ENCODE measurements at regions not wholly inside any gene's neighbourhood (a gene's known extent, or its start where the extent isn't known, plus 50 kb on each side); places are given as distances from the start of the nearest gene placed in this dataset.

DNA sequence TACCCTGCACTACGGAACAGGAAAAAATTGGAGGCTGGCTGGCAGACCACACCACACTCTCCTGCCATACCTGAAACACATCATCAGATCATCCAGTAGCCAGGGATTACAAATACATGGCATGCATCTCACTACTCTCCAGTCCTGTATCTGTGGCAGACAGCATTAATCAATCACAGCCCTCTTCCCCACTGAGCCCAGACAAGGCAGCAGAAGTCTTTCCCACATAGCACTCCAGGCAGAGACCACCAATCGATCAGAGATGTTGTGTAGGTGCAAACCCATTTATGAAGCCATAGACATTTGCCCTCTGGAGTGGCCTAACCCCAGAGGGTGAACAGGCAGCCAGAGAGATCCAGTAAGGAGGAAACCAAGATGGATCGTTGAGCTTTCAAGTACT is 410.9 kb upstream of the PROK2 start:
- H3K27me3 ChIP-seq: no peaks in the 10 kb centered on the region
- H3K36me3 ChIP-seq: no peaks in the 10 kb centered on the region
- no peak overlapping the region for H3K4me3 ChIP-seq (ENCODE audit: low read depth, low read length)
- H3K9me3 ChIP-seq: no peaks in the 10 kb centered on the region
- no peak for TF ChIP-seq CTCF (IDR thresholded peaks at IDR 0.05; ENCODE audit: low read depth, low read length)
- H3K4me1 ChIP-seq: no peaks in the 10 kb centered on the region
- no peak for DNase-seq

DNA sequence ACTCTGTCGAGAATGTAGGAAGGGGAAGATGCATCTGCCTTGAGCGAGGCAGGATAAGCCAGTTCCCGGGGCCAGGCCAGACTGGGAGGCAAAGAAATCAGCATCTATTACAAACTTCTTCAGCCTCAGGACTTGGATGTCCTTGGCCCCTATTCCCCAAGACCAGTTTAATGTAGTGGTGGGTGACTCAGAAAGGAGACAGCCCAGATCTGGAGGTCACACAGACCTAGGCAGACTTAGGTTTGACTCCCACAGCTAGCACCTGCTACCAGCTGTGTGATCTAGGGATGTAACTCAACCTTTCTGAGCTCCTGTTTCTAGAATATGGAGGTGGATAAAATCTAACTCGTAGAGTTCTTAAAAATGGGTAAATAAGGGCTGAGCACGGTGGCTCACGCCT is 409.5 kb upstream of the PROK2 start:
- no peaks in the 10 kb centered on the region for H3K36me3 ChIP-seq
- no peak for TF ChIP-seq CTCF (IDR thresholded peaks at IDR 0.05; ENCODE audit: low read depth, low read length)
- no peaks in the 10 kb centered on the region for H3K9me3 ChIP-seq

GRCh38 chr3:72193771-72194430 is 409.0 kb upstream of the PROK2 start:
- Histone ChIP-seq H3K27me3 (no peaks in the 10 kb centered on the region), H3K36me3 (no peaks in the 10 kb centered on the region), H3K4me3 (ENCODE audit: low read depth, low read length) (no peak overlapping the region), H3K9me3 (no peaks in the 10 kb centered on the region), H3K4me1 (no peaks in the 10 kb centered on the region)
- no peak for DNase-seq
- TF ChIP-seq CTCF (IDR thresholded peaks at IDR 0.05; ENCODE audit: low read depth, low read length): no peak

More for the DNA sequence above, 409.5 kb upstream of the PROK2 start:
- no peak overlapping the region for H3K4me3 ChIP-seq (ENCODE audit: low read depth, low read length)
- no peak for DNase-seq
- no peaks in the 10 kb centered on the region for H3K4me1 ChIP-seq
- no peaks in the 10 kb centered on the region for H3K27me3 ChIP-seq

GRCh38 chr3:72192572-72192971 is 407.6 kb upstream of the PROK2 start:
- no peak for DNase-seq
- no peak for TF ChIP-seq CTCF (IDR thresholded peaks at IDR 0.05; ENCODE audit: low read depth, low read length)
- Histone ChIP-seq H3K36me3 (no peaks in the 10 kb centered on the region), H3K9me3 (no peaks in the 10 kb centered on the region), H3K4me3 (ENCODE audit: low read depth, low read length) (no peak overlapping the region), H3K27me3 (no peaks in the 10 kb centered on the region), H3K4me1 (no peaks in the 10 kb centered on the region)

DNA sequence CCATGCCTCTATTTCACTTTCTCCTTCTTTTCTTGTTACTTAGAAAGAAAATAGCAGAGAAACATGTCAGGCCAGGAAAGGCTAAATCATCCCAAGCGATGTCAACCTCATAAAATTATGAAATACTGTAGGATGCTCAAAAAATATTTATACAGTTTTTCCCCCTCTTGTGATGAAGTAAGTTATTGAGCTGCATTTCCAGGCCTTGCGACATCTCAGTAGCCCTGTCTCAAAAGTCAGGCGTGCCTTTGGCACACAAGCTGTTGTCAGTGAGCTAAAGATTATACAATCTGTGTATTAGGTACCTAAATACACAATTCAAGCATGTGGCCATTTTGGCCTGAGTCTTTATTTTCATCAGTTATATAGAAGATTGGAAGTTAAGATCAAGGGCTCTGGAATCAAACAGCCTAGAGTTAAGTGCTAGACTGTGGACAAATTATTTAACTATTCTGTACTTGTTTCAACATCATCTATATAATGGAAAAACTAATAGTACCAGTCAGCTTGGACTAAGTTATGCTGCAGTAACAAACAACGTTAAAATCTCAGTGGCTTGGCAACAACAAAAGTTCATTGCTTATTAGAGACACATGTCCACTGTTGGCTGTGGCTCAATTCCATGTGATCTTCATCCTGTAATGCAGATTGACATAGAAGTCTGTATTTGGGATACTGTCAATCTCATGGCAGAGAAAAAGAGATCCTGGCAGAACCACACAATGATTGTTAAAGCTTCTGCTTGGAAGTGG is 406.4 kb upstream of the PROK2 start:
- no peaks in the 10 kb centered on the region for H3K27me3 ChIP-seq
- no peak overlapping the region for H3K4me3 ChIP-seq (ENCODE audit: low read depth, low read length)
- H3K9me3 ChIP-seq: no peaks in the 10 kb centered on the region
- no peak for TF ChIP-seq CTCF (IDR thresholded peaks at IDR 0.05; ENCODE audit: low read depth, low read length)
- H3K36me3 ChIP-seq: no peaks in the 10 kb centered on the region
- DNase-seq: no peak
- peaks cover 2% of the 10 kb centered on the region; the same call in 1 of the 2 replicates for H3K4me1 ChIP-seq

- H3K36me3 ChIP-seq: no peaks in the 10 kb centered on the region
- no peak for DNase-seq
- no peak overlapping the region for H3K4me3 ChIP-seq (ENCODE audit: low read depth, low read length)
- no peaks in the 10 kb centered on the region for H3K9me3 ChIP-seq
- peaks cover 12% of the 10 kb centered on the region; the same call in 1 of the 2 replicates for H3K4me1 ChIP-seq
- no peaks in the 10 kb centered on the region for H3K27me3 ChIP-seq
- TF ChIP-seq CTCF (IDR thresholded peaks at IDR 0.05; ENCODE audit: low read depth, low read length): no peak
Measured at GRCh38 chr3:72190050-72190449, 405.1 kb upstream of the PROK2 start.

Measured in BE2C (cell line).